ENCODE measurements at regions not wholly inside any gene's neighbourhood (a gene's known extent, or its start where the extent isn't known, plus 50 kb on each side); places are given as distances from the start of the nearest gene placed in this dataset.

- TF ChIP-seq CTCF (IDR thresholded peaks at IDR 0.05; ENCODE audit: low read depth, low read length, missing control alignments), result no peak
- no peak overlapping the region for H3K4me3 ChIP-seq (replicated peaks; ENCODE audit: low read depth, low read length)
- DNase-seq (ENCODE audit: extremely low read depth, low read depth), result no peak
These were observed 370.9 kb downstream of the FGF9 start for GRCh38 chr13:22041741-22042140.

- H3K4me3 ChIP-seq (replicated peaks; ENCODE audit: low read depth, low read length), result no peak overlapping the region
- no peak for TF ChIP-seq CTCF (IDR thresholded peaks at IDR 0.05; ENCODE audit: low read depth, low read length, missing control alignments)
- DNase-seq (ENCODE audit: extremely low read depth, low read depth), result no peak
These were observed 376.4 kb downstream of the FGF9 start for GRCh38 chr13:22047082-22047784.

DNA sequence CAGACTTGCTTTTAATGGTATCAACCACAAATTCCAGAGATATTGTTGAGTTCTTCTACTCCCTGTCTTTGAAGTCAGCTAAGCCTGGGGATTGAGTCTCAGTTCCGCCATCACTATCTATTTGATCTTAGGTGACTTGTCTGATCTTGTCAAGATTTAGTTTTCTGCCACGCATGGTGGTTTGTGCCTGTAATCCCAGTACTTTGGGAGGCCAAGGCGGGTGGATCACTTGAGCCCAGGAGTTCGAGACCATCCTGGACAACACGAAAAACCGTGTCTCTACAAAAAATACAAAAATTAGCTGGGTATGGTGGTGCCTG, 376.9 kb downstream of the FGF9 start:
- DNase-seq (ENCODE audit: extremely low read depth, low read depth), result no peak
- no peak overlapping the region for H3K4me3 ChIP-seq (replicated peaks; ENCODE audit: low read depth, low read length)
- no peak for TF ChIP-seq CTCF (IDR thresholded peaks at IDR 0.05; ENCODE audit: low read depth, low read length, missing control alignments)

DNA sequence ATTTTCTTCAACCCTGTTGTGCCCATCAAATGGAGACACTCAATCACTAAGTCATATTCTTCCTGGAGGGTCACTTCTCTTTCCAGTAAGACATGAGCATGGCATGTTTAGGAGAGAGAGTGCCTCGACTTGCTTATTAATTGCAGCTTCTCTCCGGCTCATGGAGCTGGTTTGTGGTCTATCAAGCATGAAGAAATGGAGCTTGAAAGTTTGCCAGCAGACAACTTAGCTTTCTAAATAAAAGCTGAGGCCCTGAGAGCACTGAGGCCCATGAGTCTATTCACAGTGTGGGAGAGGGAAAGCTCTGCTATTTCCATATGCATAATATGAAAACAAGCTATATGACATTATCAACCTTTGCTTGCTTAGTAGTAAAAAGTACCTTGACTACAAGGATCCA, 378.5 kb downstream of the FGF9 start:
- TF ChIP-seq CTCF (IDR thresholded peaks at IDR 0.05; ENCODE audit: low read depth, low read length, missing control alignments), result no peak
- H3K4me3 ChIP-seq (replicated peaks; ENCODE audit: low read depth, low read length), result no peak overlapping the region
- DNase-seq (ENCODE audit: extremely low read depth, low read depth), result no peak

DNA sequence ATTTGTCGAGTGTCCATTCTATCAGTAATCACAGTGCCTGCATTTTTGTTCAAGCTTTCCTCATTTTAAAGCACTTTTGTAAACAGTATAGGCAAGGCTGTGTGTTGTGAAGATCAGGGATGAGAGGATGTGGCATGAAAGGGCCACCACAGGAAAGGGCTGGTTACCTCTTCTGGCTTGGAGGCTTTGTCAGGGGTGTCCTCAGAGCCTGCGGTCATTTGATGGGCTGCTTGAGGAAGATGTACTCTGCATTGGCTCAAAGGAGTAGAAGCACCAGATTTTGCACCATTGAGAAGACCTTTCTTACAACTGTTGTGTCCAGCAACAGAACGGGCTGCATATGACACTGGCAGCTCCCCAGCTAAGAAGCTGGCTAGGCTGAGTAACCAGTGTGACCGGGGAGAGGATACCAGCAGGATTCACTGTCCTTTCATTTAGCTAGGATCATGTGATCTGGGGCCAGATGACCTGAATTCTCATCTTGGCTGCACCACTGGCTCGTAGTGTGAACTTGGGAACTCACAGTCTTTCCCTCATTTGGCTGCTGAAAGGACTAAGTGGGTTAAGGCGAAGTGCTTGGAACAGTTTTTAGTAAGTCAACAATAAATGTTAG, 380.2 kb downstream of the FGF9 start:
- DNase-seq (ENCODE audit: extremely low read depth, low read depth), result no peak
- H3K4me3 ChIP-seq (replicated peaks; ENCODE audit: low read depth, low read length), result no peak overlapping the region
- TF ChIP-seq CTCF (IDR thresholded peaks at IDR 0.05; ENCODE audit: low read depth, low read length, missing control alignments), result no peak

GRCh38 chr13:22053053-22053452, 382.2 kb downstream of the FGF9 start:
- no peak for DNase-seq (ENCODE audit: extremely low read depth, low read depth)
- no peak for TF ChIP-seq CTCF (IDR thresholded peaks at IDR 0.05; ENCODE audit: low read depth, low read length, missing control alignments)
- H3K4me3 ChIP-seq (replicated peaks; ENCODE audit: low read depth, low read length), result no peak overlapping the region

- H3K4me3 ChIP-seq (replicated peaks; ENCODE audit: low read depth, low read length), result no peak overlapping the region
- no peak for TF ChIP-seq CTCF (IDR thresholded peaks at IDR 0.05; ENCODE audit: low read depth, low read length, missing control alignments)
- DNase-seq (ENCODE audit: extremely low read depth, low read depth), result no peak
These were observed 384.4 kb downstream of the FGF9 start for GRCh38 chr13:22055259-22055658.
